SK-N-SH treated with all-trans-retinoic acid at 6 μM for 48 hours (cell line): ENCODE measurements at regions not wholly inside any gene's neighbourhood (a gene's known extent, or its start where the extent isn't known, plus 50 kb on each side); places are given as distances from the start of the nearest gene placed in this dataset.

ENCODE experiments used
- ARNTL ChIP-seq: fragments of 450-650 bp; formaldehyde crosslinking; IDR thresholded peaks from 2 replicates; pipeline ENCODE4 v1.5.0; 2020; ENCODE audit warnings: low read depth, mild to moderate bottlenecking, moderate library complexity, borderline replicate concordance
- CREB5 ChIP-seq: fragments of 250-450 bp; sonication (Bioruptor Pico); IDR thresholded peaks from 2 replicates; pipeline ENCODE4 v1.5.1; 2020; ENCODE audit warnings: low read depth, mild to moderate bottlenecking, moderate library complexity
- ESRRG ChIP-seq: fragments of 250-450 bp; sonication (Bioruptor Pico); IDR thresholded peaks from 2 replicates; pipeline ENCODE4 v1.6.1; 2021; ENCODE audit warnings: mild to moderate bottlenecking
- GLIS3 ChIP-seq: fragments of 250-450 bp; sonication (Bioruptor Pico); IDR thresholded peaks from 2 replicates; pipeline ENCODE4 v1.5.0; 2020; ENCODE audit warnings: mild to moderate bottlenecking, moderate library complexity
- POU6F1 ChIP-seq: fragments of 250-450 bp; sonication (Bioruptor Pico); IDR thresholded peaks from 2 replicates; pipeline ENCODE4 v1.8.0; 2021; ENCODE audit warnings: low read depth, mild to moderate bottlenecking, moderate library complexity, borderline replicate concordance
- RARB ChIP-seq: fragments of 250-450 bp; sonication (Bioruptor Pico); IDR thresholded peaks from 2 replicates; pipeline ENCODE4 v1.8.0; 2021; ENCODE audit warnings: mild to moderate bottlenecking, moderate library complexity
- TCF4 ChIP-seq: fragments of 250-450 bp; sonication (Bioruptor Pico); IDR thresholded peaks from 2 replicates; pipeline ENCODE4 v1.8.0; 2021; ENCODE audit warnings: mild to moderate bottlenecking, moderate library complexity, borderline replicate concordance
- TOX ChIP-seq: fragments of 250-450 bp; sonication (Bioruptor Pico); IDR thresholded peaks from 2 replicates; pipeline ENCODE4 v1.8.0; 2021; ENCODE audit warnings: mild to moderate bottlenecking, moderate library complexity, borderline replicate concordance
- ZFP3 ChIP-seq: fragments of 250-450 bp; sonication (Bioruptor Pico); IDR thresholded peaks from 2 replicates; pipeline ENCODE4 v1.5.0; 2020; ENCODE audit warnings: mild to moderate bottlenecking, moderate library complexity
- ZFP30 ChIP-seq: fragments of 450-650 bp; formaldehyde crosslinking; IDR thresholded peaks from 2 replicates; pipeline ENCODE4 v1.5.0; 2022; ENCODE audit warnings: mild to moderate bottlenecking, moderate library complexity
- TF ChIP-seq, protein P1 (sequence below): fragments of 250-450 bp; sonication (Bioruptor Pico); IDR thresholded peaks from 2 replicates; pipeline ENCODE4 v1.8.0; 2020; ENCODE audit warnings: mild to moderate bottlenecking, moderate library complexity, borderline replicate concordance
- TF ChIP-seq, protein P2 (sequence below): fragments of 250-450 bp; sonication (Bioruptor Pico); IDR thresholded peaks from 2 replicates; pipeline ENCODE4 v1.5.1; 2021; ENCODE audit warnings: mild to moderate bottlenecking, moderate library complexity

GRCh38 chr5:158099571-158100105, 240.7 kb upstream of the CLINT1 start:
- TF ChIP-seq ZFP30 (CRISPR knock-in tag) (no peak), ZFP3 (CRISPR knock-in tag) (no peak), TCF4 (CRISPR knock-in tag) (no peak), GLIS3 (CRISPR knock-in tag) (no peak), POU6F1 (CRISPR knock-in tag) (no peak), ARNTL (CRISPR knock-in tag) (no peak), CREB5 (no peak), RARB (no peak), ESRRG (CRISPR knock-in tag) (no peak), TOX (CRISPR knock-in tag) (no peak)
- TF ChIP-seq, protein P1, sequence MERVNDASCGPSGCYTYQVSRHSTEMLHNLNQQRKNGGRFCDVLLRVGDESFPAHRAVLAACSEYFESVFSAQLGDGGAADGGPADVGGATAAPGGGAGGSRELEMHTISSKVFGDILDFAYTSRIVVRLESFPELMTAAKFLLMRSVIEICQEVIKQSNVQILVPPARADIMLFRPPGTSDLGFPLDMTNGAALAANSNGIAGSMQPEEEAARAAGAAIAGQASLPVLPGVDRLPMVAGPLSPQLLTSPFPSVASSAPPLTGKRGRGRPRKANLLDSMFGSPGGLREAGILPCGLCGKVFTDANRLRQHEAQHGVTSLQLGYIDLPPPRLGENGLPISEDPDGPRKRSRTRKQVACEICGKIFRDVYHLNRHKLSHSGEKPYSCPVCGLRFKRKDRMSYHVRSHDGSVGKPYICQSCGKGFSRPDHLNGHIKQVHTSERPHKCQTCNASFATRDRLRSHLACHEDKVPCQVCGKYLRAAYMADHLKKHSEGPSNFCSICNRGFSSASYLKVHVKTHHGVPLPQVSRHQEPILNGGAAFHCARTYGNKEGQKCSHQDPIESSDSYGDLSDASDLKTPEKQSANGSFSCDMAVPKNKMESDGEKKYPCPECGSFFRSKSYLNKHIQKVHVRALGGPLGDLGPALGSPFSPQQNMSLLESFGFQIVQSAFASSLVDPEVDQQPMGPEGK (CRISPR knock-in tag) = no peak
- TF ChIP-seq, protein P2, sequence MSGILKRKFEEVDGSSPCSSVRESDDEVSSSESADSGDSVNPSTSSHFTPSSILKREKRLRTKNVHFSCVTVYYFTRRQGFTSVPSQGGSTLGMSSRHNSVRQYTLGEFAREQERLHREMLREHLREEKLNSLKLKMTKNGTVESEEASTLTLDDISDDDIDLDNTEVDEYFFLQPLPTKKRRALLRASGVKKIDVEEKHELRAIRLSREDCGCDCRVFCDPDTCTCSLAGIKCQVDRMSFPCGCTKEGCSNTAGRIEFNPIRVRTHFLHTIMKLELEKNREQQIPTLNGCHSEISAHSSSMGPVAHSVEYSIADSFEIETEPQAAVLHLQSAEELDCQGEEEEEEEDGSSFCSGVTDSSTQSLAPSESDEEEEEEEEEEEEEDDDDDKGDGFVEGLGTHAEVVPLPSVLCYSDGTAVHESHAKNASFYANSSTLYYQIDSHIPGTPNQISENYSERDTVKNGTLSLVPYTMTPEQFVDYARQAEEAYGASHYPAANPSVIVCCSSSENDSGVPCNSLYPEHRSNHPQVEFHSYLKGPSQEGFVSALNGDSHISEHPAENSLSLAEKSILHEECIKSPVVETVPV (CRISPR knock-in tag) = no peak
